Hepatocyte (in vitro differentiated cells): ENCODE measurements at regions not wholly inside any gene's neighbourhood (a gene's known extent, or its start where the extent isn't known, plus 50 kb on each side); places are given as distances from the start of the nearest gene placed in this dataset.

Experiments
- DNase-seq: peaks from one replicate; pipeline ENCODE4 v3.0.0-alpha.2; 2016; ENCODE audit warnings: low spot score
- H2AFZ ChIP-seq: fragments of 200-600 bp; sonication (generic); 2 replicates; pipeline ENCODE4 v1.6.0; 2016; ENCODE audit warnings: antibody characterized with exemption, mild to moderate bottlenecking
- H3K27ac ChIP-seq: fragments of 200-600 bp; sonication (generic); 2 replicates; pipeline ENCODE4 v1.5.1; 2016; ENCODE audit warnings: mild to moderate bottlenecking
- H3K27me3 ChIP-seq: fragments of 200-600 bp; sonication (generic); 2 replicates; pipeline ENCODE4 v1.6.1; 2016
- H3K36me3 ChIP-seq: fragments of 200-600 bp; sonication (generic); replicated peaks from 2 replicates; pipeline ENCODE4 v1.5.1; 2016; ENCODE audit warnings: low read depth; ENCODE audit not compliant: insufficient read depth
- H3K4me1 ChIP-seq: fragments of 200-600 bp; sonication (generic); 2 replicates; pipeline ENCODE4 v1.5.1; 2016; ENCODE audit warnings: mild to moderate bottlenecking, moderate library complexity; ENCODE audit not compliant: insufficient read depth
- H3K4me2 ChIP-seq: fragments of 200-600 bp; sonication (generic); 2 replicates; pipeline ENCODE4 v1.6.0; 2016
- H3K4me3 ChIP-seq: fragments of 200-600 bp; sonication (generic); 2 replicates; pipeline ENCODE4 v1.5.1; 2016; ENCODE audit warnings: mild to moderate bottlenecking
- H3K79me2 ChIP-seq: fragments of 200-600 bp; sonication (generic); 2 replicates; pipeline ENCODE4 v1.6.0; 2017; ENCODE audit warnings: mild to moderate bottlenecking
- H3K9me2 ChIP-seq: fragments of 200-600 bp; sonication (generic); replicated peaks from 2 replicates; pipeline ENCODE4 v1.6.0; 2017; ENCODE audit warnings: mild to moderate bottlenecking; ENCODE audit not compliant: insufficient read depth
- H3K9me3 ChIP-seq: fragments of 200-600 bp; sonication (generic); 2 replicates; pipeline ENCODE4 v1.5.1; 2016; ENCODE audit warnings: low read depth, mild to moderate bottlenecking
- H4K20me1 ChIP-seq: fragments of 200-600 bp; sonication (generic); 2 replicates; pipeline ENCODE4 v1.6.0; 2016; ENCODE audit warnings: mild to moderate bottlenecking; ENCODE audit not compliant: insufficient read depth, poor library complexity, severe bottlenecking
- EZH2 ChIP-seq: fragments of 200-600 bp; sonication (generic); IDR thresholded peaks from 2 replicates; pipeline ENCODE4 v1.6.1; 2016; ENCODE audit warnings: antibody characterized with exemption, mild to moderate bottlenecking, borderline replicate concordance
- EZH2phosphoT487 ChIP-seq: fragments of 200-600 bp; sonication (generic); IDR thresholded peaks from one replicate; pipeline ENCODE4 v1.6.1; 2018; ENCODE audit warnings: antibody characterized with exemption, mild to moderate bottlenecking, low read depth, moderate library complexity; ENCODE audit not compliant: unreplicated experiment, severe bottlenecking
- WGBS: methylation state at CpG from one replicate; pipeline ENCODE4 v1.1.6; 2016; ENCODE audit warnings: low lambda C conversion rate; ENCODE audit errors: missing lambda C conversion rate; 5-methylcytosine and 5-hydroxymethylcytosine counted together
- TF ChIP-seq, protein P1 (sequence below): fragments of 200-600 bp; sonication (generic); IDR thresholded peaks from 2 replicates; pipeline ENCODE4 v1.5.1; 2016; ENCODE audit warnings: antibody characterized with exemption, mild to moderate bottlenecking; ENCODE audit not compliant: poor library complexity

DNA sequence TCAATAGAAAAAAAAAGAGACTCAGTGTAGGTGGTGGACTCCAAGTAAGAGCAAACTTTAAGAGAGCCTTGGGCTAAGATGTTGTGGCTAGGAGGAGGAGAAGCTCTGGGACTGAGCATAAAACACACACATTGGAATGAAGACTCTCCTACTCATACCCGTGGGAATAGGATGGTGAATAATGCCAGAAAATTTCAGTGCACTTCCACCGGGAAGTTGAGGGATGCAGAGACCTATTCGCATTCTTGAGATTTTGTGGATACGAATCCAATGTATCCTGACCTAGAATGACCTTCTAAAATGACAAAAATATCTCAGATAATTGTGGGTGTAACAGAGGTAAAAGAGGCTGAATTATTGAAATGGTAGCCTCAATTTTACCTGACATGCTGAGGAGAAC, 388.7 kb upstream of the SGO1 start:
- Histone ChIP-seq H2AFZ (no peak overlapping the region), H3K4me2 (no peak overlapping the region)

DNA sequence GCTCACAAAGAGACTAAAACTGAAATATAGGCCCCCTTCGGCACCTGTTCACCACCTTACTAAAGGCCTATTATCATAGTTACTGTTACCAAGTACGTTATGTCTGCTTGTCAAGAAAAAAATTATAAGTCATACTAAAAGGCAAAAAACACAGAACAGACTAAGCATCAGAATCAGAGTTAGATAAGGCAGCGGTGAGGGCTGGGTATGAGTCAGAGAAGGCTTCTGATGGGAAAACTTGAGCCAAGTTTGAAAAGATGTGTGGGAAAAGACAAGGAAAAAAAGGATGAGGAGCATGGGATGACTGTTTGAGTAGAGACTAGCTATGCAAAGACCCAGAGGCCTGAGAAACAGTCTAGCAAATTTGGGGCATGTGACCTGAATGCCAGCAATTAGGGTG, 387.2 kb upstream of the SGO1 start:
- H3K36me3 ChIP-seq: no peaks in the 10 kb centered on the region
- no peaks in the 10 kb centered on the region for H3K9me3 ChIP-seq
- no peak overlapping the region for H3K4me2 ChIP-seq
- H3K4me1 ChIP-seq: peaks cover 4% of the 10 kb centered on the region
- TF ChIP-seq EZH2phosphoT487: no peak
- TF ChIP-seq, protein P1, sequence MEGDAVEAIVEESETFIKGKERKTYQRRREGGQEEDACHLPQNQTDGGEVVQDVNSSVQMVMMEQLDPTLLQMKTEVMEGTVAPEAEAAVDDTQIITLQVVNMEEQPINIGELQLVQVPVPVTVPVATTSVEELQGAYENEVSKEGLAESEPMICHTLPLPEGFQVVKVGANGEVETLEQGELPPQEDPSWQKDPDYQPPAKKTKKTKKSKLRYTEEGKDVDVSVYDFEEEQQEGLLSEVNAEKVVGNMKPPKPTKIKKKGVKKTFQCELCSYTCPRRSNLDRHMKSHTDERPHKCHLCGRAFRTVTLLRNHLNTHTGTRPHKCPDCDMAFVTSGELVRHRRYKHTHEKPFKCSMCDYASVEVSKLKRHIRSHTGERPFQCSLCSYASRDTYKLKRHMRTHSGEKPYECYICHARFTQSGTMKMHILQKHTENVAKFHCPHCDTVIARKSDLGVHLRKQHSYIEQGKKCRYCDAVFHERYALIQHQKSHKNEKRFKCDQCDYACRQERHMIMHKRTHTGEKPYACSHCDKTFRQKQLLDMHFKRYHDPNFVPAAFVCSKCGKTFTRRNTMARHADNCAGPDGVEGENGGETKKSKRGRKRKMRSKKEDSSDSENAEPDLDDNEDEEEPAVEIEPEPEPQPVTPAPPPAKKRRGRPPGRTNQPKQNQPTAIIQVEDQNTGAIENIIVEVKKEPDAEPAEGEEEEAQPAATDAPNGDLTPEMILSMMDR: no peak
- TF ChIP-seq EZH2: no peak
- no peak overlapping the region for H3K27ac ChIP-seq
- WGBS: 85% methylated on average over 3 of the region's 3 CpGs
- H3K79me2 ChIP-seq: no peaks in the 10 kb centered on the region
- DNase-seq: no peak
- H4K20me1 ChIP-seq: no peaks in the 10 kb centered on the region
- no peak overlapping the region for H3K4me3 ChIP-seq
- H2AFZ ChIP-seq: no peak overlapping the region
- H3K27me3 ChIP-seq: no peaks in the 10 kb centered on the region
- H3K9me2 ChIP-seq: no peaks in the 10 kb centered on the region

More for the DNA sequence above, 388.7 kb upstream of the SGO1 start:
- H4K20me1 ChIP-seq: no peaks in the 10 kb centered on the region
- H3K36me3 ChIP-seq: no peaks in the 10 kb centered on the region
- peak overlapping the region; percentile 7 for H3K27ac ChIP-seq
- H3K27me3 ChIP-seq: no peaks in the 10 kb centered on the region
- WGBS: 80% methylated on average over 4 of the region's 4 CpGs
- H3K4me3 ChIP-seq: no peak overlapping the region
- TF ChIP-seq, protein P1: no peak
- TF ChIP-seq EZH2phosphoT487: no peak
- no peak for TF ChIP-seq EZH2
- no peak for DNase-seq
- H3K9me2 ChIP-seq: no peaks in the 10 kb centered on the region
- no peaks in the 10 kb centered on the region for H3K9me3 ChIP-seq
- peaks cover 9% of the 10 kb centered on the region for H3K4me1 ChIP-seq
- H3K79me2 ChIP-seq: no peaks in the 10 kb centered on the region

DNA sequence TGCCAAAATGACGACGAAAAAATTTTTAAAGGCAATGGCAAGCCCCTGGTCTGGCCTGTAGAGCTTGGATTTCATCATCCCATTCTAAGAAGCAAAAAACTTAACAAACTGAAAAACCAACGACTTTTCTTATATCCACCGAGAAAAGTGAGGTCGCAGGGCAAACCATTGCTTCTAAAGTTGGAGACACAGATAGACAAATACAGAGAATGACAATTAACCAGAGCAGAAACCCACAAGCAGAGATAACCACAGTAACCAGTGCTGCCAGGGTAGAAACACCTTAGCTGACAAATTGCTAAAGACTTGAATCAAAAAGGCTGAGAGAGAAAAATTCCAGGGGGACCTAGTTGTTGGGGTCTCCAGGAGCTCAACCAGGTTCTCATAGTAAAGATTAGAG, 386.5 kb upstream of the SGO1 start:
- no peak overlapping the region for H3K4me3 ChIP-seq
- no peaks in the 10 kb centered on the region for H3K9me2 ChIP-seq
- DNase-seq: no peak
- 83% methylated on average over 5 of the region's 5 CpGs for WGBS
- no peaks in the 10 kb centered on the region for H3K36me3 ChIP-seq
- TF ChIP-seq EZH2phosphoT487 (no peak), EZH2 (no peak)
- TF ChIP-seq, protein P1: no peak
- no peak overlapping the region for H3K4me2 ChIP-seq
- H3K79me2 ChIP-seq: no peaks in the 10 kb centered on the region
- no peaks in the 10 kb centered on the region for H4K20me1 ChIP-seq
- H3K27me3 ChIP-seq: no peaks in the 10 kb centered on the region
- no peak overlapping the region for H3K27ac ChIP-seq
- peaks cover 4% of the 10 kb centered on the region for H3K4me1 ChIP-seq
- no peaks in the 10 kb centered on the region for H3K9me3 ChIP-seq
- H2AFZ ChIP-seq: no peak overlapping the region

DNA sequence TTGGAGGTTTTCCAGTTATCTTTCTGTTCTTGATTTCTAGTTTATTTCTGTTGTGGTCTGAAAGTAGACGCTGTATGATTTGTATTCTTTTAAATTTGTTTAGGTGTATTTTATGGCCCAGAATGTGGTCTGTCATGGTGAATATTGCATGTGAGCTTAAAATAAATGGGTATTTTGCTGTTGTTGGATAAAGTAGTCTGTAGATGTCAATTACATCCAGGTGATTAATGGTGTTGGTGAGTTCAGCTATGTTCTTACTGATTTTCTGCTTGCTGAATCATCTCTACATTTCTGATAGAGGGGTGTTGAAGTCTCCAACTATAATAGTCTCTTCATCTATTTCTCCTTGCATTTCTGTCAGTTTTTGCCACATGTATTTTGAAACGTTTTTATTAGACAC, 383.3 kb upstream of the SGO1 start:
- no peak for DNase-seq
- no peaks in the 10 kb centered on the region for H3K36me3 ChIP-seq
- H3K9me3 ChIP-seq: no peaks in the 10 kb centered on the region
- no peak overlapping the region for H3K4me2 ChIP-seq
- no peaks in the 10 kb centered on the region for H3K79me2 ChIP-seq
- H3K4me3 ChIP-seq: no peak overlapping the region
- no peak overlapping the region for H3K27ac ChIP-seq
- no peak overlapping the region for H2AFZ ChIP-seq
- no peaks in the 10 kb centered on the region for H3K27me3 ChIP-seq
- whole genome bisulfite sequencing: 21% methylated on average over 2 of the region's 2 CpGs
- no peaks in the 10 kb centered on the region for H3K9me2 ChIP-seq
- no peaks in the 10 kb centered on the region for H3K4me1 ChIP-seq
- no peaks in the 10 kb centered on the region for H4K20me1 ChIP-seq
- TF ChIP-seq EZH2: no peak
- TF ChIP-seq, protein P1: no peak
- no peak for TF ChIP-seq EZH2phosphoT487
